Uterus (tissue), 3 donors: ENCODE measurements at regions not wholly inside any gene's neighbourhood (a gene's known extent, or its start where the extent isn't known, plus 50 kb on each side); places are given as distances from the start of the nearest gene placed in this dataset.

ENCODE experiments used
- DNase-seq, 2 donors: peaks; one replicate each; pipeline ENCODE4 v3.0.0-alpha.2; 2019 to 2020
- H3K27ac ChIP-seq, 2 donors: fragments of 200-600 bp; sonication (generic); 1 replicate in 1 of 2; 2 replicates in 1 of 2; pipeline ENCODE4 v1.5.1; 2016 to 2018
- H3K27me3 ChIP-seq, 2 donors: fragments of 200-600 bp; sonication (generic); one replicate each; pipeline ENCODE4 v1.5.1; 2018 to 2019; ENCODE audit warnings: control low read depth in 1 of 2
- H3K36me3 ChIP-seq, 2 donors: fragments of 200-600 bp; sonication (generic); one replicate each; pipeline ENCODE4 v1.5.1; 2019; ENCODE audit warnings: control low read depth in 1 of 2
- H3K4me1 ChIP-seq, 2 donors: fragments of 200-600 bp; sonication (generic); one replicate each; pipeline ENCODE4 v1.5.1; 2018 to 2019; ENCODE audit warnings: control low read depth in 1 of 2
- H3K4me3 ChIP-seq, 2 donors: fragments of 200-600 bp; sonication (generic); 1 replicate in 1 of 2; 2 replicates in 1 of 2; pipeline ENCODE4 v1.5.1; 2018 to 2019; ENCODE audit warnings: mild to moderate bottlenecking in 1 of 2
- H3K9me3 ChIP-seq, 2 donors: fragments of 200-600 bp; sonication (generic); one replicate each; pipeline ENCODE4 v1.5.1; 2019; ENCODE audit warnings: control low read depth in 1 of 2
- CTCF ChIP-seq, 4 experiments: fragments of 200-600 bp in 2 of 4; fragments of 450-650 bp in 2 of 4; sonication (generic) in 2 of 4; IDR thresholded peaks; one replicate each; pipeline ENCODE4 v1.5.1; 2016 to 2019; ENCODE audit warnings: antibody characterized with exemption in 4 of 4, mild to moderate bottlenecking in 2 of 4, moderate library complexity in 1 of 4
- POLR2A ChIP-seq, 2 donors: fragments of 450-650 bp; IDR thresholded peaks; one replicate each; pipeline ENCODE4 v1.6.1; 2016; ENCODE audit warnings: antibody characterized with exemption in 2 of 2, mild to moderate bottlenecking in 1 of 2, moderate library complexity in 1 of 2
- intact Hi-C: fragments of 100-400 bp; cut with DNase I; formaldehyde crosslinking; loops from one replicate; pipeline ENCODE4 v1.15.1; 2023; ENCODE audit warnings: low total_unique reads
- donor health status: DM: yes; HTN: yes; CAD: no.

DNA sequence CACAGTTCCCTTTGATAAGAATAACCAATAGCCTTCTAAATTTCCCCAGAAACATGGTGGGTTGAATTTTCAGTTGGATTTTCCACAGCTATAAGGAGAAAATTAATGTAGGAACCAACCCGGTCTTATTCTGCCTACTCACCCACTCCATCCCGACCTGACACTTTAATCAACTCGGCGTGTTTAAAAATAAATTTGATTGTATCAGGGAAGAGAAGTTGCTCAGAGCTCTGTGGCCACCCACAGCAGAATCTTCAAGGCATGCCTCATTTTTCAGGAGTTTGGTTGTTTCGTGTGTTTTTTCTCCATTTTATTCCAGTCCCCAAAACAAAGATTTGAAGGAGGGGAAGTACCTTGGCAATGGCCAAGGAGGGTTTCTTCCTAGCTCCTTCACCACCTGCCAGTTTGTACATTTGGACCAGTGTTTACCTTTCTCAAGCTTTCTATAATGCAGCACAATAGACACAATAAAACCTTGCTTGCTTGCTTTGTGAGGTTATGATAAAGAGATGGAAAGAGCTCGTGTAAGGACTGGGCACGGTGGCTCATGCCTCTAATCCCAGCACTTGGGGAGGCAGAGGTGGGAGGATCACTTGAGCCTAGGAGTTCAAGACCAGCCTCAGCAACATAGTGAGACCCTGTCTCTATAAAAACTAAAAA, 297.2 kb upstream of the JARID2 start:
- no peak for TF ChIP-seq CTCF (IDR thresholded peaks at IDR 0.05)
- TF ChIP-seq POLR2A (IDR thresholded peaks at IDR 0.05) = no peak
- Histone ChIP-seq H3K9me3 (no peaks in the 10 kb centered on the region), H3K27me3 (no peaks in the 10 kb centered on the region), H3K27ac (no peak overlapping the region), H3K4me3 (no peak overlapping the region), H3K4me1 (no peaks in the 10 kb centered on the region), H3K36me3 (no peaks in the 10 kb centered on the region)
- no peak for DNase-seq
- intact Hi-C loops = no loop called here

- Histone ChIP-seq H3K4me3 (no peak overlapping the region), H3K27me3 (no peaks in the 10 kb centered on the region), H3K4me1 (no peaks in the 10 kb centered on the region), H3K9me3 (no peaks in the 10 kb centered on the region), H3K27ac (no peak overlapping the region), H3K36me3 (no peaks in the 10 kb centered on the region)
- intact Hi-C loops = no loop called here
- TF ChIP-seq POLR2A (IDR thresholded peaks at IDR 0.05) (no peak), CTCF (IDR thresholded peaks at IDR 0.05) (no peak)
- DNase-seq = no peak
These were observed 295.5 kb upstream of the JARID2 start for GRCh38 chr6:14950103-14950969.

DNA sequence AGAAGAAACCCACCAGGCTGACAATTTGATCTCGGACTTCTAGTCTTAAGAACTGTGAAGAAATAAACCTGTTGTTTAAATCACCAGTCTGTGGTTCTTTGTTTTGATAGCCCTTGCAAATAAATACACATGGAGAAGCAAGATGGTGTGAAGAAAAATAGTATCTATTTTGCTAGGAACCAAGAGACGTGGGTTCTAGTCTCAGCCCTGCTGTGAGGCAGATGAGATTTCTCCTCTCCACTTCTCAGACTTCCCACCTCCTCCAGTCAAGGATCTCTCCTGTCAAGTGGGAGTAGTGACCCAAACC, 294.9 kb upstream of the JARID2 start:
- H3K27me3 ChIP-seq = no peaks in the 10 kb centered on the region
- H3K4me1 ChIP-seq = no peaks in the 10 kb centered on the region
- no peak overlapping the region for H3K27ac ChIP-seq
- no peaks in the 10 kb centered on the region for H3K9me3 ChIP-seq
- no peaks in the 10 kb centered on the region for H3K36me3 ChIP-seq
- TF ChIP-seq POLR2A (IDR thresholded peaks at IDR 0.05) = no peak
- no peak for TF ChIP-seq CTCF (IDR thresholded peaks at IDR 0.05)
- intact Hi-C loops = no loop called here
- H3K4me3 ChIP-seq = no peak overlapping the region
- DNase-seq = no peak

GRCh38 chr6:14951704-14952103, 294.2 kb upstream of the JARID2 start:
- no peak overlapping the region for H3K4me3 ChIP-seq
- H3K27ac ChIP-seq = no peak overlapping the region
- no peaks in the 10 kb centered on the region for H3K4me1 ChIP-seq
- no peaks in the 10 kb centered on the region for H3K9me3 ChIP-seq
- TF ChIP-seq POLR2A (IDR thresholded peaks at IDR 0.05) = no peak
- no peak for TF ChIP-seq CTCF (IDR thresholded peaks at IDR 0.05)
- no peaks in the 10 kb centered on the region for H3K27me3 ChIP-seq
- intact Hi-C loops = no loop called here
- no peaks in the 10 kb centered on the region for H3K36me3 ChIP-seq
- no peak for DNase-seq

GRCh38 chr6:14953836-14954235, 292.0 kb upstream of the JARID2 start:
- intact Hi-C loops = no loop called here
- TF ChIP-seq CTCF (IDR thresholded peaks at IDR 0.05) (no peak), POLR2A (IDR thresholded peaks at IDR 0.05) (no peak)
- no peak overlapping the region for H3K4me3 ChIP-seq
- H3K27ac ChIP-seq = no peak overlapping the region
- no peak for DNase-seq
- no peaks in the 10 kb centered on the region for H3K27me3 ChIP-seq
- no peaks in the 10 kb centered on the region for H3K4me1 ChIP-seq
- H3K9me3 ChIP-seq = no peaks in the 10 kb centered on the region
- no peaks in the 10 kb centered on the region for H3K36me3 ChIP-seq
